WTC11 (cell line): ENCODE measurements at regions not wholly inside any gene's neighbourhood (a gene's known extent, or its start where the extent isn't known, plus 50 kb on each side); places are given as distances from the start of the nearest gene placed in this dataset.

Source experiments
- PRRX2 ChIP-seq: fragments of 250-450 bp; sonication (Bioruptor Pico); IDR thresholded peaks from 2 replicates; pipeline ENCODE4 v1.8.0; 2021; ENCODE audit warnings: mild to moderate bottlenecking
- ZNF263 ChIP-seq: sonication (generic); formaldehyde crosslinking; IDR thresholded peaks from 2 replicates; pipeline ENCODE4 v1.8.1; 2022; ENCODE audit warnings: low read depth, mild to moderate bottlenecking, moderate library complexity, missing genetic modification reagents
- TF ChIP-seq, protein P1 (sequence below): fragments of 200-600 bp; IDR thresholded peaks from 2 replicates; pipeline ENCODE4 v1.8.0; 2022; ENCODE audit warnings: antibody characterized with exemption
- TF ChIP-seq, protein P2 (sequence below): fragments of 250-450 bp; sonication (Bioruptor Pico); conservative IDR thresholded peaks from 2 replicates; pipeline ENCODE4 v1.9.0; 2021; ENCODE audit warnings: mild to moderate bottlenecking
- TF ChIP-seq, protein P3 (sequence below): sonication (generic); formaldehyde crosslinking; IDR thresholded peaks from 2 replicates; pipeline ENCODE4 v1.8.0; 2022; ENCODE audit warnings: mild to moderate bottlenecking, missing genetic modification reagents
- TF ChIP-seq, protein P4 (sequence below): sonication (generic); formaldehyde crosslinking; IDR thresholded peaks from 2 replicates; pipeline ENCODE4 v1.8.0; 2022; ENCODE audit warnings: mild to moderate bottlenecking, missing genetic modification reagents

DNA sequence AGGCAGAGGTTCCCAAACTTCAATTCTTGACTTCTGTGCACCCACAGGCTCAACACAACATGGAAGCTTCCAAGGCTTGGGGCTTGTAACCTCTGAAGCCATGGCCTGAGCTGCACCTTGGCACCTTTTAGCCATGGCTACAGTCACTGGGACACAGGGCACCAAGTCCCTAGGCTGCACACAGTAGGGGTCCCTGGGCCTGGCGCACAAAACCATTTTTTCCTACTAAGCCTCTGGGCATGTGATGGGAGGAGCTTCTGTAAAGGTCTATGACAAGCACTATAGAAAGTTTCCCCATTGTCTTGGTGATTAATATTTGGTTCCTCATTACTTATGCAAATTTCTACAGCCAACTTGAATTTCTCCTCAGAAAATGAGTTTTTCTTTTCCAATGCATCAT lies 420.9 kb upstream of the GRM3 start:
- TF ChIP-seq, protein P1, sequence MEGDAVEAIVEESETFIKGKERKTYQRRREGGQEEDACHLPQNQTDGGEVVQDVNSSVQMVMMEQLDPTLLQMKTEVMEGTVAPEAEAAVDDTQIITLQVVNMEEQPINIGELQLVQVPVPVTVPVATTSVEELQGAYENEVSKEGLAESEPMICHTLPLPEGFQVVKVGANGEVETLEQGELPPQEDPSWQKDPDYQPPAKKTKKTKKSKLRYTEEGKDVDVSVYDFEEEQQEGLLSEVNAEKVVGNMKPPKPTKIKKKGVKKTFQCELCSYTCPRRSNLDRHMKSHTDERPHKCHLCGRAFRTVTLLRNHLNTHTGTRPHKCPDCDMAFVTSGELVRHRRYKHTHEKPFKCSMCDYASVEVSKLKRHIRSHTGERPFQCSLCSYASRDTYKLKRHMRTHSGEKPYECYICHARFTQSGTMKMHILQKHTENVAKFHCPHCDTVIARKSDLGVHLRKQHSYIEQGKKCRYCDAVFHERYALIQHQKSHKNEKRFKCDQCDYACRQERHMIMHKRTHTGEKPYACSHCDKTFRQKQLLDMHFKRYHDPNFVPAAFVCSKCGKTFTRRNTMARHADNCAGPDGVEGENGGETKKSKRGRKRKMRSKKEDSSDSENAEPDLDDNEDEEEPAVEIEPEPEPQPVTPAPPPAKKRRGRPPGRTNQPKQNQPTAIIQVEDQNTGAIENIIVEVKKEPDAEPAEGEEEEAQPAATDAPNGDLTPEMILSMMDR, result no peak
- TF ChIP-seq PRRX2 (CRISPR knock-in tag) (no peak), ZNF263 (CRISPR knock-in tag) (no peak)
- TF ChIP-seq, protein P2, sequence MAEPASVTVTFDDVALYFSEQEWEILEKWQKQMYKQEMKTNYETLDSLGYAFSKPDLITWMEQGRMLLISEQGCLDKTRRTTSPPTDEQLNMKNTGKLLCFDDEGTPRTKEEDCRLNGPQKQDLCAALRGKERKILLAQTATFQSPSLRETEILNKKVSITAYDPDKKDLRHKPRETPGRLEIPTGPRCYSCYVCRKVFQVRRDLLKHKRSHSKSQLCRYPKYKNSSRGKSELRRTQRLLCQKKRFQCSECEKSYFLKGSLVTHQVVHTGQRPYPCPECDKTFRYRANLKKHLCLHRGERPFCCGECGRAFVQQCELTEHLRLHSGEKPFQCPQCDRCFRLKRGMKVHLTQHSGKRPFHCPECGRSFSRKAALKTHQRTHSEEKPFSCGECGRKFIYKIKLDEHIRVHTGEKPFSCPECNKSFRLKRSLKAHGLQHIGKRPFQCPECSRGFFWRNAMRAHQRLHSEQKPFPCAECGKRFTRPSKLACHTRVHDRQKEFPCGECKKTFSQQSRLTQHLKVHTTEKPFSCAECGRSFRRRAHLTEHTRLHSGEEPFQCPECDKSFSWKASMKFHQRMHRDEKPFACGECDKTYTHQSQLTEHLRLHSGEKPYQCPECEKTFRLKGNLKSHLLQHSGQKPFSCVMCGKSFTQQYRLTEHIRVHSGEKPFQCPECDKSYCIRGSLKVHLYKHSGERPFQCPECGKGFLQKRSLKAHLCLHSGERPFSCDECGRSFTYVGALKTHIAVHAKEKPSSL (CRISPR knock-in tag), result no peak
- TF ChIP-seq, protein P3, sequence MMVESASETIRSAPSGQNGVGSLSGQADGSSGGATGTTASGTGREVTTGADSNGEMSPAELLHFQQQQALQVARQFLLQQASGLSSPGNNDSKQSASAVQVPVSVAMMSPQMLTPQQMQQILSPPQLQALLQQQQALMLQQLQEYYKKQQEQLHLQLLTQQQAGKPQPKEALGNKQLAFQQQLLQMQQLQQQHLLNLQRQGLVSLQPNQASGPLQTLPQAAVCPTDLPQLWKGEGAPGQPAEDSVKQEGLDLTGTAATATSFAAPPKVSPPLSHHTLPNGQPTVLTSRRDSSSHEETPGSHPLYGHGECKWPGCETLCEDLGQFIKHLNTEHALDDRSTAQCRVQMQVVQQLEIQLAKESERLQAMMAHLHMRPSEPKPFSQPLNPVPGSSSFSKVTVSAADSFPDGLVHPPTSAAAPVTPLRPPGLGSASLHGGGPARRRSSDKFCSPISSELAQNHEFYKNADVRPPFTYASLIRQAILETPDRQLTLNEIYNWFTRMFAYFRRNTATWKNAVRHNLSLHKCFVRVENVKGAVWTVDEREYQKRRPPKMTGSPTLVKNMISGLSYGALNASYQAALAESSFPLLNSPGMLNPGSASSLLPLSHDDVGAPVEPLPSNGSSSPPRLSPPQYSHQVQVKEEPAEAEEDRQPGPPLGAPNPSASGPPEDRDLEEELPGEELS (CRISPR knock-in tag), result no peak
- TF ChIP-seq, protein P4, sequence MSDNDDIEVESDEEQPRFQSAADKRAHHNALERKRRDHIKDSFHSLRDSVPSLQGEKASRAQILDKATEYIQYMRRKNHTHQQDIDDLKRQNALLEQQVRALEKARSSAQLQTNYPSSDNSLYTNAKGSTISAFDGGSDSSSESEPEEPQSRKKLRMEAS (CRISPR knock-in tag), result no peak
